DMS79 treated with DMSO at 0.1 percent for 48 hours (cell line): ENCODE measurements at regions not wholly inside any gene's neighbourhood (a gene's known extent, or its start where the extent isn't known, plus 50 kb on each side); places are given as distances from the start of the nearest gene placed in this dataset.
"Not testable (repeated sequence)": the region's sequence is repeated elsewhere in the genome, so short reads cannot be mapped to it uniquely, and the experiment has no call there.

ENCODE experiments used
- DNase-seq: peaks from one replicate; lab custom pipeline; 2025; lab: John Stamatoyannopoulos, UW

DNA sequence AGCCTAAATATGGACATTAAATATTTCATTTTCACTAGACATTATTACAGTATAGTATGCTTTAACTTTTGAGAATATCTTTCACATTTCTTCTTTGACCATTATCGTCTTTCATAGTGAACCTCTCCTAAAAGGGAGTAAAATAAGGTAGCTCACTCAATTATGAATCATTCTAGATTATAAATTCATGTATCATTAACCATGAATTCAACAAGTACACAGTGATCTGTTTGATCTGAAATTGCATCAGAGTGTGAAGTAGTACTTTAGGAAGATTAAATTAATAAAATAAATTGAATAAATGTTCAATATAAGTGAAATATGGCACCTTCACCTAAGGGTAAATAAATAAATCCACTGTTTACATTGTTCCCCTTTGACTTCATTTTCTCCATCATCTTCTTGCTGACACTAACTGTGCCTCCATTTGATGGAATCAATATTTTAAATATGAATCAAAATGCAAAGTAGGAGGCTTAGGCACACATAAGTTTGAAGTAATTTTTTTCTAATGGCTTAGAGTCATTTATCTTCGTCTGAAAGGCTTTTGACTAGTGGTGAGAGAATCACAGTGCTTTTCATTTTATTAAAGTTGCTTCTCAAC lies 174.1 kb upstream of the MDFIC2 start:
- DNase-seq = no peak

DNA sequence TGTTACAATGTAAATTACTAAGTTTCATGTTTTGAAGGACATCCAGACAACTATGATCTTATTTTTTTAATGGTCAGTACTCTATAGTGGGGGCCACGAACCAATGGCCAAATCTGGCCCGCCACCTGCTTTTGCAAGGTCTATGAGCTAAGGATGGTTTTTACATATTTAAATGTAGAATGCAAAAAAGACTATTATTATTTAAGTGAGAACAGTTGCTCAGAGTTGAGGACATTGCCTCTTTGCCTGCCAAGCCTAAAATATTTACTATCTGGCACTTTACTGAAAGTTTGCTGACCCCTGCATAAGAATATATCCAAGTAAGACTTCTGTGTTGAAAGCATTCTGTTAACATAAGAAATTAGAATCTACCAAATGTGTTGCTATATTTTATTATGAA lies 163.7 kb upstream of the MDFIC2 start:
- no peak for DNase-seq

DNA sequence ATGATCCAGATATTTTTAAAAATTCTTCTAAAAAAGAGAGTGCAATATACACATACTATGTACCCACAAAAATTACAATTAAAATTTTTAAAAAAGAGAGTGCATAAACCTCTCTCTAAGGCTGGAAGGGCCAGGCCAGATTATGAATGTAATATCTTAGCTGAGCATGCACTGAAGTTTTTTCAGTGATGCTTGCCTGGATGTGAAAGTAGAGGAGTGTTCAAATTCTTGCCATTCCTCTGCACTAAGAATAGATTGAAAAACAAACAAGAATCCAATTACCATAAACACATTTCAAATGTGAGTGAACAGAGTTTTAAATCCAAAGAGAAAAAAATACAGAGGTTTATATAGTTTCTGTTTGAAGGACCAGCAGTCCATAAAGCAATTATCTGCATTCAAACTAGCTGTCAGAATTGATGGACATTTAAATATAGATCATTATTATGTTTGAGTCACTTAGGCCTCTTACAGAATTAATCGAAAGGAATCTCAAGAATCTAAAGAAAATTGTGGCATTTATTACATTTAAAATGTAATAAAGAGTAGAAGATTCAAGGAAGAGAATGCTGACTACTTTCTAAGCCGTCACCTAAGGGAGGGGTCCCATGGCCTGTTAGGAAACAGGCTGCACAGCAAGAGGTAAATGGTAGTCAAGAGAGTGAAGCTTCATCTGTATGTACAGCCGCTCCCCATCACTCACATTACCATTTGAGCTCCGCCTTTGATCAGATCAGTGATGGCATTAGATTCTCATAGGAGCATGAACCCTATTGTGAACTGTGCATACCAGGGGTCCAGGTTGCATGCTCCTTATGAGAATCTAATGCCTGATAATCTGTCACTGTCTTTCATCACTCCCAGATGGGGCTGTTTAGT lies 159.3 kb upstream of the MDFIC2 start:
- no peak for DNase-seq

DNA sequence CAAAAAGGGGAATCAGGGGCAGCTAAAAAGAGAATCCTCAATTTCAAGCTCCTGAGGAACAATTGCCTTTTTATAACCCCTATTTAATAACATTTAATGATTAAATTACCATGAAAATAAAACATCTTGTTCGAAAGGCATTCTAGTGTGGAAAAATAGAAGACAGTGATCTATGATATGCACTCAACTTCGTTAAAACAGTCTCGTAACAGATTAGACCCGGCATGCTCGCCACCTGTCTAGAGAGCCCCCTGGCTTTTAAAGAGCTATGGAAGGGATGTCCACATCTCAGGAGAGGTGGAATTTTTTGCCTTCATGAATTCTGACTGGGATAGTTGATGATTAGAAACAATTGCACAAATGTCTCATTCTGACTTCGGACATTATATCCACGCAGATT lies 153.7 kb upstream of the MDFIC2 start:
- no peak for DNase-seq

DNA sequence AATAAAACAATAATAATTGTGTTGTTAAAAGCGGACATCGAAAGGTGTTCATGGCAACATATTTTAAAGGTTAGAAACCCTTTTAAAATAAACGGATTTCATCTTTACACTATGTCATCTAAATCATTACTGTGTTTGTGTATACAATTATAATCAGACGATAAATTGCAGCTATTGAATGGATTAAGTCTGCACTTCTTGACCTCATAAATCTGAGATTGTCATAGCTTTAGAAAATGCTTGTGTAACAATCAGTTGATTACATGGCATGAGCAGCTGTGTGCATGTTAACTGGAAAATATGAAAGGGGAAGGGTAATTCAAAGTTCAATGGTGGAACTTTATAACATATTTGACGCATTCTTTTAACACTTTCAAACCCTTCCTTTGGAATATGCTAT lies 152.4 kb upstream of the MDFIC2 start:
- DNase-seq = no peak

DNA sequence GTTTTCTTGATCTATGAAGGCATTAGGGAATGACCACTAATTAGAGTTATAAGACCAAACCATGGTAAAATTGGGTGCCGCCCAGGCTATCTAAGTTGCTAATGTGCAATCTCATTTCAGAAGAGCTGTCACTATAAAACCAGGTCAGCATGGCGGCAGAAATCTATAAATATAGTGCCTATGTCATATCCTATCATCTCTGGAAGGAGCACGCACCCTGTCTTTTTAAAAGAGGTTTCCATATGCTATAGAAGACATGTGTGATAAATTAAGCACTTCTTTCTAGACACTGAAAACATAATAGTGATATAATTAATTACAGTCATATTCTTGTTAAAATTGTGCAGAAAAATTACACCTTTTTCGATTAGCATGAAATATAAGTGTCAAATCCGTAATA lies 152.0 kb upstream of the MDFIC2 start:
- no peak for DNase-seq

DNA sequence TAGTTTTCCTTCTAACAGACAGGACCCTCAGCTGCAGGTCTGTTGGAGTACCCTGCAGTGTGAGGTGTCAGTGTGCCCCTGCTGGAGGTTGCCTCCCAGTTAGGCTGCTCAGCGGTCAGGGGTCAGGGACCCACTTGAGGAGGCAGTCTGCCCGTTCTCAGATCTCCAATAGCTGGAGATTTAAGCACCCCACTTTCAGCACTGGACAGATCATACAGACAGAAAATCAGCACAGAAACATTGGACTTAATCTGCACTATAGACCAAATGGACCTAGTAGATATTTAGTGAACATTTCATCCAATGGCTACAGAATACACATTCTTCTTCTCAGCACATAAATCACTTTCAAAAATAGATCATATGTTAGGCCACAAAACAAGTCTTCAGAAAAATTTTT lies 137.8 kb upstream of the MDFIC2 start:
- DNase-seq = not testable (repeated sequence)

DNA sequence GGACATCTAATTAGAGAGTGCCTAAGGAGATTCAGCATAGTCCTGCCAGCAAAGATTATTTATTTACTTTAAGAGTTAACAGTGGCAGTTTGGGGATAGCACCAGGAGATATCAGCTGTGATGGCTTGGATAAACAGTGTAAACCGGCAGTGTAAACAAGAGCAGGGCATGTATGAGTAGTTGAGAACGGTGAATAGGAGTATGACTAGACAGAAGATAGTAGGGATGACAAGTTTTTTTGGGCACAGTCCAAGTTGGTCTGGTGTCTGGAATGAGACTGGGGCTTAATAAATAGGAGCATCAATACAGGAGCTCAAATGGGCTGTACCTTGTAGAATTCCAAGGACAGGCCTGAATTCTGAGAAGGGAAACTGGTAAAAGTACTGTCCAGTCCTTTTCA lies 123.0 kb upstream of the MDFIC2 start:
- not testable (repeated sequence) for DNase-seq

DNA sequence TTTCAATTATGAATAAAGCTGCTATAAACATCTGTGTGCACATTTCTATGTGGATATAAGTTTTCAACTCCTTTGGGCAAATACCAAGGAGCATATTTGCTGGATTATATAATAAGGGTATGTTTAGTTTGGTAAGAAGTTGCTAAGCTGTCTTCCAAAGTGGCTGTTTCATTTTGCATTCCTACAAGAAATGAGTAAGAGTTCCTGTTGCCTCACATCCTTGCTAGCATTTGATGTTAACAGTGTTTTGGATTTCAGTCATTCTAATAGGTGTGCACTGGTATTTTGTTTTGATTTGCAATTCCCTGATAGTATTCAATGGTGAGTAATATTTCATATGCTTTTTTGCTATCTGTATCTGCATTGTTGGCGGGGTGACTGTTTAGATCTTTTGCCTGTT lies 120.7 kb upstream of the MDFIC2 start:
- no peak for DNase-seq

DNA sequence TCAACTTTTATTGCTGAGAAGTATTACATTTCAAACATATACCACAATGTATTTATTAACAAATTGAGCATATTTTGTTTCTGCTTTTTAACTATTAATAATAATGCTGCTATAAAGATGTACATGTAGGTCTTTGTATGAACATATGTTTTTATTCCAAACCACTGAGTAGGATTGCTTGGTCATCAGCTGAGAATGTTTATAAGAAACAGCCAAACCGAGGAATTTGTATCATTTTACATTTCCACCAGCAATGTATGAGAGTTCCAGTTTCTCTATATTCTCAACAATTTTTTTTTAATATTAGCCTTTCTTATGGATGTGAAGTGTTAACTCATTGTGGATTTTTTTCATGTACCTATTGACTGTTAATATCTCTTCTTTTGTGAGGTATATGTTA lies 119.5 kb upstream of the MDFIC2 start:
- DNase-seq = no peak

DNA sequence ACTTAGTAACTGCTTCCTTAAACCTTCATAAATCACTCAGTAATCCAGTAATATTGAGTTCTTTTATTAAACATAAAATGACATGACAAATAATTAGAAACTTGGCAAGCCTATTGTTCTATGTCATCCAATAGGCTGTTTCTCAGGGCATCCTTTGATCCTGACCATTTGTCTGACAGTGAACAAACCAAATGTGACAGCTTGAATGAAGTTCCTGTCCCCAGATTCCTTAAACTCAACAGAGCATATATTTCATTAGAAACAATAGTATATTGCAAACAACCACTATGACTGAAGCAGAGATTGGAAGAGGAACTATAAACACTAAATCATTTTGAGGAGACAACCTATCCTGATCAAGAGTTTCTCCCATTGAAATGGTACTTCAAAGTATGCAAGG lies 113.6 kb upstream of the MDFIC2 start:
- DNase-seq = no peak

DNA sequence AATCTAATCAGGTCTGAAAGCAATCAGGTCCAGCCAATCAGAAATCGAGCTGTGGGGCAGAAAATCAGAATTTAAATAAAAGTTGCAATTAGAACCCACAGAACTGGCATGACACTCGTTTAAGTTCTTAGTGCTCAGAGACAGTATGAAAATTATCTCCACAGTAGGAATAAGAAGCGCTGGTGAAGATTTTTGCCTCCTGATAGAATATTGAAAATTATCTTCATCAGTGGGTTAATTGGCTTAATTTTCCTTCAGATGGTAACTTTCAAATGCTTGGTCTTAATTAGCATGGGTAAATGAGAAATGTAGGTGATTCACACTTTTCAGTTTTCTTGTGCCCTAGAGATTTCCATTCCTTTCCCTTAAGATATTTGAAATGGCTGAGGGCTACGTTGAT lies 109.1 kb upstream of the MDFIC2 start:
- DNase-seq = no peak

DNA sequence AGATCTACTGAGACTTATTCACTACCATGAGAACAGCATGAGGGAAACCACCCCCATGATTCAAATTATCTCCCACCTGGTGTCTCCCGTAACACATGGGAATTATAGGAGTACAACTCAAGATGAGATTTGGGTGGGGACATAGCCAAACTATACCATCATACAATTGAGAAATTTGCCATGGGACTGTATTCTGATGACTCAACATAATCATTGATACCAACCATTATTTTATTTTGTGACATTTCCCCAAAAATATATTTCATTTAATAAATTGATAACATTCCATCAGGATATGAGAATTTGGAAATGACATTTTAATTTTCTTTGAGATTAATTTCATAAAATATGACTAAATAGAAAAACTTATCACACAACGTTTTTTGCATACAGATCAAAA lies 96.6 kb upstream of the MDFIC2 start:
- no peak for DNase-seq

DNA sequence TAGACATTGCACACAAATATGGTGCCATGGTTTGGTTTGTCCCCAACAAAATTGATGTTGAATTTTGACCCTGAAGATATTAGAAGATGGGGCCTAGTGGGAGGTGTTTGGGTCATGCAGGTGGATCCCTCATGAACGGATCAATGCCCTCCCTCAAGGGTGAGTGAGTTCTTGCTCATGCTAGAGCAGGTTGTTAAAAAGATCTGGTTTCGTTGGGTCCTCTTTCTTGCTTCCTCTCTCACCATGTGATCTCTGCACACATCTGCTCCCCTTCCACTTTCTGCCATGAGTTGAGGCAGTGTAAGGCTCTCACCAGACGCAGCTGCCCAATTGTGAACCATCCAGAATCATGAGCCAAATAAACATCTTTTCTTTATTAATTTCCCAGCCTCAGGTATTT lies 87.8 kb upstream of the MDFIC2 start:
- DNase-seq = no peak

DNA sequence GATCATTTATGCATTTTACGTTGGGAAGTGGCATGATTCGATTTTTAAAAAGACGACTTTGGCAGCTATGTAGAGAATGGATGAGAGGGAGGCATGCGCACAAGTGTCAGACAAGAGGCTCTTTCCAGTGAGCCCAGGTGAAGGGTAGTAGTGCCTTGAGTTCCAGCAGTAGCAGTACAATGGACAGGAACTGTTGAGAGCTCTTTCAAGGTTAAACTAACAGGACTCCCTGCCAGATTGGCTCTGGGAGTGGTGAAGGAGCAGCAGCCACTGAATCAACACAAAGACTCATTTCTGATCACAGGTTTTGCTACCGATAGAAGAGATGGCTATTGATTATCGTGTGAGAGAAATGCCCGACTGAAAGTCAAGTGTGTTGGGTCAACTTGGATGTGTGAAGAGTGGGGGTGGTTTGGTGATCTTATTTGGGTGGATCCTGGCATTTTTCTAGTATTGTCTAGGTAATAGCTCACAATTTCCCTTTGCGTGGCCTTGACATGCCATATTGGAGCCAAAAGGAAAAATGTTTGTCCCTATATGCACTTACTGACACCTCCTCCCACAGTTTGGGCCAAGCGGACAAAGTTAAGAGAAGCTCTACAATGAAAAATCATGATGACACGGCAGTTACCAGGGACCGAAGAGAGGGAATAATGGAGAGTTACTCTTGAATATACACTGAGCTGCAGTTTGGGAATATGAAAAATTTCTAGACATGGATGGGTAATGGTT lies 81.6 kb upstream of the MDFIC2 start:
- no peak for DNase-seq

DNA sequence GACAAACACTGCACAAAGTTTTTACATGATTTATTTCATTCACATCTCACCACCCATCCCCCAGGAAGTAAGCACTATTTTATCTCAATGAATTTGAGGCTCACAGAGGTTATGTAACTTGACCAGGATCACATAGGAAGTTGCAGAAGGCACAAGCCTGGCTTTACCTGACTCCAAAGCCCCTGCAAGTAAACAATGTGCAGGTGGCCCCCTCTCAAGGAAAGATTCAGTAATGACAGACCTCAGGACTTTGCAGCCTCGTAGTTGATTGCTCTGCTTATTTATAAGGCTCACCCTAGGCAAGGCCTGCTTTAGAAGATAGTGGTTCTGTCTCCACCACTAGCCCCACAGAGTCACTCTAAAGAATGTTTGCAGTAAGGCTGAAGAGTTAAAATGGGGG lies 79.8 kb upstream of the MDFIC2 start:
- no peak for DNase-seq

DNA sequence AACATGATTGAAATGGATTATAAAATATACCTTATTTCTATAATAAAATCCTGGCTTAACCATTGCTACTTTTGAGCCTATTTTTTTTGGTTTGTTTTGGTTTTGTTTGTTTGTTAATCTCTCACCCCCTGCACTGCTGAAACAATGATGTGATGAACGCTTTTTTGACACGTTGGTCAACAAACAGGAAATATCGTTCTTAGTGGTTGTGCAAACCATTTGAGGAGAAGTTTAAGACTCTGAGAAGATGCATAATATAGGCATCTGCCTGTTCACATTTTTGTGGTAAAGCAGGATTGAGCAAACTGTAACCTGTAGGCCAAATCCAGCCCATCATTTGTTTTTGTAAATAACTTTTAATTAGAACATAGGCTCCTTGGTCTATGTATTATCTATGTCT lies 75.5 kb upstream of the MDFIC2 start:
- no peak for DNase-seq

DNA sequence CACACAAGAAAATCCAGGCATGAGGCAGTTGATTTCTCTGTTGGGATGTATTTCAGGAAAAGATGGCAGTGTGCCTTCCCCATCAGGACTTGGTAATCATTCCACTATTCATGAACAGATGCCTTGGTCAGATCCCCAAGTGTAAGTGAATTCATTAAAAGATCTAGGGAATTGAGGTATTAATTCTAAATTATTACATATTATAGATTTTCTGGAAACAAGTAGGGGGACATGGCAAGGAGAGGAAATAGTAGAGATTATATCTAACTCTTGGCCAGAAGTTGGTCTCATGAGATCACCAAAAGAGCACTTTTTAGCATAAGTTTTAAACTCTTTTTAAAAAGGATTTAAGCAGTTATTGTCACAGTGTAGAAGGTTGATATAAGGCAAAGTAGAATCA lies 74.4 kb upstream of the MDFIC2 start:
- no peak for DNase-seq

DNA sequence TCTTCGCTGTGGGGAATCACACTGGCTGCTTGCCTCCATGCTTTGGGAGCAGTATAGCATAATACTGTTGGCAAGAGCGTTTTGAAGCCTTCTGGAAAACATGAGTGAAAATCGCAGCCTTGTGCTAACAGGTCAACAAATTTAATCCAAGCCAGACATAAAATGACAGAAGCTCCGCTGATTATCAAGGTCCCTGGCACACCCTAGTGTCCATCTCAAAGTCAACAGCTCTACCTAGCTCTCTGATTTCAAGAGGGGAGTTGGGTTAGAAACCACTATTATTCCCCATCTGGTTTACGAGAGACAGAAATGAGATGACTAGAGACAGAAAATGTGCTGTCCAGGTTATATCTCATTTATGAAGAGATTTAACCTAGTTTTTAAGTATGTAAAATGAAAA lies 73.6 kb upstream of the MDFIC2 start:
- DNase-seq = no peak

DNA sequence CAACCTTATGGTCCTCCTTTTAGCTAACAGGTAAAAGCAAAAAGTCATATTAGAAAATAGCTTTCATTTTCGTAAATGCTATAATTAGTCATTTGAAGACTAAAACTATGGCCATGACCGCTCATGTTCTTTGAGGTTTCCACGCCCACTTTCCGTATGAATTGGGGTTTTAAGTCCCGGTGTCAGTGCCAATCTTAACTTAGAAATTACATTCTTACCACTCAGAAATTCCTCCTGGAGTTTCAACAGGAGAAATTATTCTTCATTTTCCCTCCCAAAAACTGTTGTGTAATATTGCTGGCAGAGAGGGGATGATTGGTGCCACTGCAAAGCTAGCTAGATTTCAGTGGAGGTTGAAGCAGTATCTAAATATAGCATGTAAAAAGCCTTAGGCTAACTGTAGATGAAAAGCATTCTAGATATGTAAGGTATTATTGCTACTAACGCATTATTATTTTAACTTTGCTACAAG lies 71.0 kb upstream of the MDFIC2 start:
- DNase-seq = no peak

DNA sequence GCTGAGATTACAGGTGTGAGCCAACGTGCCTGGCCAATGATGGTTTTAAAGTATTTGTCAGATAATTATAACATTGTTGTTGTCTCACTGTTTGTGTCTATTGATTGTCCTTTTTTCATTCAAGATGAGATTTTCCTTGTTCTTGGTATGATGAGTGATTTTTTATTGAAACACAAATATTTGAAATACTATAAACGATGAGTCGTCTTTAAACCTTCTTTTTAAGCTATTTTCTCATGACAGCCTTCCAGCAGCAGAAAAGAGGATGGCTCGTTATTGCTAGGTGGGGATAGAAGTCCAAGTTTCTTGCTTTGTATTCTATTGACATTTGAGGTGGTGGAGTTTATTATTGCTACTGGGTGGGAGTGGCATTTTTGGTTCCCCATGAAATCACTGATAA lies 61.7 kb upstream of the MDFIC2 start:
- no peak for DNase-seq
